Activated T-cell treated with anti-CD3 and anti-CD28 coated beads for 24 hours (primary cell): ENCODE measurements at regions not wholly inside any gene's neighbourhood (a gene's known extent, or its start where the extent isn't known, plus 50 kb on each side); places are given as distances from the start of the nearest gene placed in this dataset.

Source experiments
- DNase-seq: peaks from one replicate; pipeline ENCODE4 v3.0.0-alpha.2; 2020; ENCODE audit warnings: low read depth

GRCh38 chr18:24987303-24988252 lies 364.4 kb downstream of the ZNF521 start:
- DNase-seq = no peak

GRCh38 chr18:24988253-24988840 lies 363.6 kb downstream of the ZNF521 start:
- no peak for DNase-seq

GRCh38 chr18:24989760-24990593 lies 362.0 kb downstream of the ZNF521 start:
- no peak for DNase-seq

- DNase-seq = no peak
Observed at GRCh38 chr18:24990671-24991134, 361.3 kb downstream of the ZNF521 start.

- DNase-seq = no peak
Observed at GRCh38 chr18:24991141-24992060, 360.6 kb downstream of the ZNF521 start.

- DNase-seq = no peak
Observed at GRCh38 chr18:24992491-24992890, 359.5 kb downstream of the ZNF521 start.

- DNase-seq = no peak
Observed at GRCh38 chr18:24993628-24994027, 358.3 kb downstream of the ZNF521 start.

- DNase-seq = no peak
Observed at GRCh38 chr18:24995056-24995455, 356.9 kb downstream of the ZNF521 start.

- no peak for DNase-seq
Observed at GRCh38 chr18:24995755-24996154, 356.2 kb downstream of the ZNF521 start.

- DNase-seq = no peak
Observed at GRCh38 chr18:24999650-25000267, 352.2 kb downstream of the ZNF521 start.

GRCh38 chr18:25001803-25002202 lies 350.2 kb downstream of the ZNF521 start:
- no peak for DNase-seq

GRCh38 chr18:25005541-25006403 lies 346.2 kb downstream of the ZNF521 start:
- no peak for DNase-seq

GRCh38 chr18:25010623-25011374 lies 341.2 kb downstream of the ZNF521 start:
- DNase-seq = no peak
